WERI-Rb-1 (cell line): ENCODE measurements at regions not wholly inside any gene's neighbourhood (a gene's known extent, or its start where the extent isn't known, plus 50 kb on each side); places are given as distances from the start of the nearest gene placed in this dataset.

Experiments
- DNase-seq: peaks from one replicate; pipeline ENCODE4 v3.0.0-alpha.2; 2020
- H3K27ac ChIP-seq: fragments of 250-450 bp; sonication (Bioruptor Pico); 2 replicates; pipeline ENCODE4 v1.5.1; 2020; ENCODE audit warnings: mild to moderate bottlenecking, moderate library complexity
- H3K27me3 ChIP-seq: fragments of 250-450 bp; sonication (Bioruptor Pico); 2 replicates; pipeline ENCODE4 v1.5.1; 2021; ENCODE audit warnings: mild to moderate bottlenecking, low read depth, moderate library complexity; ENCODE audit not compliant: insufficient read depth, severe bottlenecking
- H3K36me3 ChIP-seq: fragments of 250-450 bp; sonication (Bioruptor Pico); 2 replicates; pipeline ENCODE4 v1.5.1; 2020; ENCODE audit warnings: mild to moderate bottlenecking, moderate library complexity
- H3K4me3 ChIP-seq: 2 replicates; pipeline ENCODE4 v1.5.1; 2011; ENCODE audit warnings: low read depth, mild to moderate bottlenecking, control low read depth, low read length
- H3K9me3 ChIP-seq: fragments of 250-450 bp; sonication (Bioruptor Pico); 2 replicates; pipeline ENCODE4 v1.5.1; 2021; ENCODE audit warnings: mild to moderate bottlenecking, moderate library complexity; ENCODE audit not compliant: severe bottlenecking
- TF ChIP-seq, protein P1 (sequence below): IDR thresholded peaks from 2 replicates; pipeline ENCODE4 v1.5.1; 2011; ENCODE audit warnings: low read depth, mild to moderate bottlenecking, control low read depth, inconsistent platforms, low read length

DNA sequence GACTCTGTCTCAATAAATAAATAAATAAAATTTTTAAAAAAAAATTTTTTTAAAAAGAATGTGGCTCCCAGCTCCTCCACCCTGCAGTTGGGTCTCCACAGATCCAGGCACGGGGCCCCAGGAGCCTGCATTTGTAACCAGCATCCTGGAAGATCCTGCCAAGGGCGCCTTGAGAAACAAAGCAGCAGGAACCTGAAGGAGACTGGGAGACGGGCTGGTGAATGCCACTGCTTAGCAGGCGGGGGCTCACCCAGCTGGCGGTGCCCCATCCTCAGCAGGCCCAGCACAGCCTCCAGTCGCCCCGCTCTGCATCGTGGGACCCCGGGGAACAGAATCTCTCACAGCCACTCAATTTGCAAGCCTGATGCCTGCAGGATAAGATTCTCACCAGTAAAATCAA is 187.5 kb upstream of the SALL3 start:
- no peak overlapping the region for H3K27ac ChIP-seq
- TF ChIP-seq, protein P1, sequence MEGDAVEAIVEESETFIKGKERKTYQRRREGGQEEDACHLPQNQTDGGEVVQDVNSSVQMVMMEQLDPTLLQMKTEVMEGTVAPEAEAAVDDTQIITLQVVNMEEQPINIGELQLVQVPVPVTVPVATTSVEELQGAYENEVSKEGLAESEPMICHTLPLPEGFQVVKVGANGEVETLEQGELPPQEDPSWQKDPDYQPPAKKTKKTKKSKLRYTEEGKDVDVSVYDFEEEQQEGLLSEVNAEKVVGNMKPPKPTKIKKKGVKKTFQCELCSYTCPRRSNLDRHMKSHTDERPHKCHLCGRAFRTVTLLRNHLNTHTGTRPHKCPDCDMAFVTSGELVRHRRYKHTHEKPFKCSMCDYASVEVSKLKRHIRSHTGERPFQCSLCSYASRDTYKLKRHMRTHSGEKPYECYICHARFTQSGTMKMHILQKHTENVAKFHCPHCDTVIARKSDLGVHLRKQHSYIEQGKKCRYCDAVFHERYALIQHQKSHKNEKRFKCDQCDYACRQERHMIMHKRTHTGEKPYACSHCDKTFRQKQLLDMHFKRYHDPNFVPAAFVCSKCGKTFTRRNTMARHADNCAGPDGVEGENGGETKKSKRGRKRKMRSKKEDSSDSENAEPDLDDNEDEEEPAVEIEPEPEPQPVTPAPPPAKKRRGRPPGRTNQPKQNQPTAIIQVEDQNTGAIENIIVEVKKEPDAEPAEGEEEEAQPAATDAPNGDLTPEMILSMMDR = no peak
- DNase-seq = no peak
- H3K4me3 ChIP-seq = no peak overlapping the region
- no peaks in the 10 kb centered on the region for H3K27me3 ChIP-seq
- no peaks in the 10 kb centered on the region for H3K36me3 ChIP-seq
- no peaks in the 10 kb centered on the region for H3K9me3 ChIP-seq

DNA sequence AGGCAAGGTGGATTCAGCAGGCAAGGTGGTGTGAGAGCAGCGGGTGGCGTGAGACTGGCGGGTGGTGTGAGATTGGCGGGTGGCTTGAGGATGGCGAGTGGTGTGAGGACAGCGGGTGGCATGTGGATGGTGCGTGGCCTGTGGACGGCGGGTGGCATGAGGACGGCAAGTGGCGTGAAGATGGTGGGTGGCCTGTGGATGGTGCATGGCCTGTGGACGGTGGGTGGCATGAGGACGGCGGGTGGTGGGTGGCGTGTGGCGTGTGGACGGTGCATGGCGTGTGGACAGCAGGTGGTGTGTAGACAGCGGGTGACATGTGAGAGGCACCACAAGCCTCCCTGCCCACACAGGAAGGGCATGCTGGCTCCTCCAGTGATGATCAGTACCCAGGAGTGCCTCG is 186.9 kb upstream of the SALL3 start:
- Histone ChIP-seq H3K27me3 (no peaks in the 10 kb centered on the region), H3K36me3 (no peaks in the 10 kb centered on the region), H3K4me3 (no peak overlapping the region), H3K27ac (no peak overlapping the region), H3K9me3 (no peaks in the 10 kb centered on the region)
- DNase-seq = no peak
- TF ChIP-seq, protein P1 = no peak

DNA sequence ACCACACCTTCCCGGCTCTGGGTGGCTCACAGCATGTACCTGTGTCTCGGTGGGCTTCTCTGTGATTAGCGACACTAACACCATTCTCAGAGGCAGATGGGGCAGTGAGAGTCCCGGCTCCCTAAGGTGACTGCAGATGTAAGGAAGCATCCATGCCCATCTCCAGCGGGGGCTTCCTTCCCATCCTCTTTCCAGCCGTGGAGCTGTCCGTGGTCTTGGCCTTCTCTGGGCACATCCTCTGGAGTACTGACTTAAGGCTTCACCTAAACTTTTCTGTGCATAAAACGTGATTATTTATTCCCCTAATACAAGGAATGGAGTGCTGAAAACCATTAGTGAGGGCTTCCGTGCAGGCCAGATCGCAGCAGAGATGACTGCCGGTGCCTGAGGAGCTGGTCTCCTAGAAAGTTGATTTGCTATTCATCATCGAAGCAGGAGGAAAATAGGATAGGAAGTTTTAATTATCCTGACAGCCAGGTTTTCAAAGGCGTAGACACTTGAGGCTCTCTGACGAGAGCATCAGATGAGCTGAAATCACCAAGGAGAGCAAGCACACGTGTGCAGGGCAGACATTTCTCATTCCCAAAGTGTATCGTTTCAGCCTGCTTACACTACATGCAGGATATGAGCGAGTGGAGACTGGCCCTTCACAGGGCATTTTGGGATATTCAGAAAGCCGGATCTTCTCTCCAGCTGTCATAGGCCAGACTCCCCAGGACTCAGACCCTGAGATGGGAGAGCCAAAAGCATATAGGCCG is 186.1 kb upstream of the SALL3 start:
- no peaks in the 10 kb centered on the region for H3K9me3 ChIP-seq
- no peak overlapping the region for H3K4me3 ChIP-seq
- no peaks in the 10 kb centered on the region for H3K36me3 ChIP-seq
- H3K27ac ChIP-seq = no peak overlapping the region
- DNase-seq = no peak
- H3K27me3 ChIP-seq = no peaks in the 10 kb centered on the region
- TF ChIP-seq, protein P1 = no peak

DNA sequence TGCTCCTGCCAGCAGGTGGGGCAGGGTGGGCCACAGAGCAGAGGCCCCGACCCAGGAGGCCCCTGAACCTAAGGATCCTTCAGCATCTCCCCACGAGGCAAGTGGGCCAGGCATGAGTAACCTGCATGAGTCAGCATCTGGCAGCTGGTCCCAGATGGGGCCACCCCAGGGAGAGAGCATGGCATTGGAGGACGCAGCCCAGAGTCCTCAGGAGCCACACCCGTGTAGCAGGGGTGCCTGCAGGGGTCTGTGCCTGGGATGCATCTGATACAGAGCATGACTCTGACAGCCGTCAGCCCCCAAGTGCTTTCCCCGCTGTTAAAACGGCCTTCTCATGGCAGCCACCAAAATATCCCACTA is 185.6 kb upstream of the SALL3 start:
- Histone ChIP-seq H3K36me3 (no peaks in the 10 kb centered on the region), H3K27ac (no peak overlapping the region), H3K4me3 (no peak overlapping the region), H3K27me3 (no peaks in the 10 kb centered on the region), H3K9me3 (no peaks in the 10 kb centered on the region)
- DNase-seq = no peak
- TF ChIP-seq, protein P1 = no peak

DNA sequence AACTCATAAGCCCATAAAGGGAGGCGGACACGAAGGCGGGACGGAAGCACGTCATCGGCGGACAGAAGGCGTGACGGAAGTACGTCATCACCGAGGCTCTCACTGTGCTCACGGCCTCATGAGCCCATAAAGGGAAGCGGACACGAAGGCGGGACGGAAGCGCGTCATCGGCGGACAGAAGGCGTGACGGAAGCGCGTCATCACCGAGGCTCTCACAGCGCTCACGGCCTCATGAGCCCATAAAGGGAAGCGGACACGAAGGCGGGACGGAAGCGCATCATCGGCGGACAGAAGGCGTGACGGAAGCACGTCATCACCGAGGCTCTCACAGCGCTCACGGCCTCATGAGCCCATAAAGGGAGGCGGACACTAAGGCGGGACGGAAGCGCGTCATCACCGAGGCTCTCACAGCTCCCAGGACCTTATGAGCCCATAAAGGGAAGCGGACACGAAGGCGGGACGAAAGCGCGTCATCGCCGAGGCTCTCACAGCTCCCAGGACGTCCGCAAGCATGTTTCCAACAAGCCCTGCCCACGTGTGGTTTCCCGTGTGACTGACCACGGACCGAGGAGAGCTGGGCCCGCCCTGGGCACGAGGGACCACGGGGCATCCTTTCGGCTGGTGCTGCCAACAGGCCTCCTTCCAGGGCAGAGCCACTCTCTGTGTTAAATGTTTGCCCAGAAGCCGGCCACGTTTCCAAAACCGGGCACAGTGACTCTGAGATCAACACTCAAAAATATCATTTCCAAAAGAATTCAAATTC is 182.7 kb upstream of the SALL3 start:
- H3K36me3 ChIP-seq = no peaks in the 10 kb centered on the region
- TF ChIP-seq, protein P1 = no peak
- no peak for DNase-seq
- H3K4me3 ChIP-seq = no peak overlapping the region
- H3K9me3 ChIP-seq = no peaks in the 10 kb centered on the region
- H3K27ac ChIP-seq = no peak overlapping the region
- no peaks in the 10 kb centered on the region for H3K27me3 ChIP-seq
